NB4 (cell line): ENCODE measurements at regions not wholly inside any gene's neighbourhood (a gene's known extent, or its start where the extent isn't known, plus 50 kb on each side); places are given as distances from the start of the nearest gene placed in this dataset.
A peak's percentile ranks its signal among the peaks of the same experiment; 100 is the strongest.
"Not testable (repeated sequence)": the region's sequence is repeated elsewhere in the genome, so short reads cannot be mapped to it uniquely, and the experiment has no call there.

ENCODE experiments used
- DNase-seq: peaks from one replicate; pipeline ENCODE4 v3.0.0; 2010; ENCODE audit warnings: low read depth
- H3K4me3 ChIP-seq: one replicate; pipeline ENCODE4 v1.5.1; 2011; ENCODE audit warnings: mild to moderate bottlenecking, low read depth, low read length, moderate library complexity
- CTCF ChIP-seq: IDR thresholded peaks from one replicate; pipeline ENCODE4 v1.5.1; 2012; ENCODE audit warnings: low read depth, low read length
- MAX ChIP-seq: IDR thresholded peaks from 2 replicates; pipeline ENCODE4 v1.6.1; 2011; ENCODE audit warnings: low read depth, low read length
- MYC ChIP-seq: IDR thresholded peaks from 2 replicates; pipeline ENCODE4 v1.6.1; 2011; ENCODE audit warnings: low read depth, low read length
- POLR2A ChIP-seq: IDR thresholded peaks from 2 replicates; pipeline ENCODE4 v1.6.1; 2011; ENCODE audit warnings: mild to moderate bottlenecking; ENCODE audit not compliant: insufficient read length; ENCODE audit errors: extremely low read depth

GRCh38 chr5:18455521-18455920, 821.3 kb downstream of the TAF11L14 start:
- DNase-seq: no peak
- no peak for TF ChIP-seq CTCF
- no peak overlapping the region for H3K4me3 ChIP-seq

GRCh38 chr5:18457255-18457654, 823.0 kb downstream of the TAF11L14 start:
- no peak for DNase-seq
- H3K4me3 ChIP-seq: no peak overlapping the region
- no peak for TF ChIP-seq POLR2A
- no peak for TF ChIP-seq MAX
- no peak for TF ChIP-seq CTCF
- TF ChIP-seq MYC: no peak

DNA sequence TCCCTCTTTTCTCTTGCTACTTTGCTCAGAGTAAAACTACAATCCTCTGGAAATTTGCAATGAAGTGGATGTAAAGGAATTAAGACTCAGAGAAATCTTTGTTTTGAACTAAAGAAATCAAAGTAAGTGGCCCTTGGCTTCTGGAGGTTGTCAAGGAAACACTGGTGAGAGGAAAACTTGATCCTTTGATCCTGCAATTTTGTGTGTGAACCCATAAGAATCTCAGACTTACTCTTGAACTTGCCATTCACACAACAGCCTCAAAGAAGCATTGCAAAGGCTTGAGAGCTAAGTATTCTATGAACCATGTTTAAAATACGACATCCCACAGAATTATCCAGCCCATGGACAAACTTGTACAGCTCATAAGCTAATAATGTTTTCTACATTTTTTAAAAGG, 827.5 kb downstream of the TAF11L14 start:
- no peak overlapping the region for H3K4me3 ChIP-seq
- no peak for DNase-seq
- TF ChIP-seq MAX (no peak), MYC (no peak), CTCF (no peak)

- peak; percentile 72 for TF ChIP-seq CTCF
- TF ChIP-seq POLR2A: no peak
- no peak for TF ChIP-seq MAX
- no peak for TF ChIP-seq MYC
- peak; percentile 74 for DNase-seq
- H3K4me3 ChIP-seq: no peak overlapping the region
Measured at GRCh38 chr5:18465833-18466681, 831.8 kb downstream of the TAF11L14 start.

DNA sequence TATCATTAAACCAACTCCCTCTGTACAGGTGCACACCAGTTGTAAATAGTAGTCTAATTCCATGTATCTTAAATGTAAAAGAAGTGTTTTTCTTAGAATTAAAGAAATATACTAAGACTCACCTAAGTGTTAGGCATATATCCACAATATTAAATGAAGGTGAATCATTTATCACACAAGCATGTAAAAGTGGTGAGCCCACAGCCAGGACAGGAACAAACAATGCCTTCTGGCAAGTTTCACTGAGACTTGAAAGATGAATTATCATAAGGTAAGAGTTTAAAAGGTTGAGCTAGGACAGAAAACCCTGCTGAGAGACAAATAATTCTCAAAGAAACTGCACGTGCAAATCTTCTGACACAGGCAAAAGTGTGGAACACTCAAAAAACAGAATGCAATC, 832.5 kb downstream of the TAF11L14 start:
- H3K4me3 ChIP-seq: no peak overlapping the region
- DNase-seq: no peak
- TF ChIP-seq MAX (no peak), CTCF (no peak), MYC (no peak), POLR2A (no peak)

DNA sequence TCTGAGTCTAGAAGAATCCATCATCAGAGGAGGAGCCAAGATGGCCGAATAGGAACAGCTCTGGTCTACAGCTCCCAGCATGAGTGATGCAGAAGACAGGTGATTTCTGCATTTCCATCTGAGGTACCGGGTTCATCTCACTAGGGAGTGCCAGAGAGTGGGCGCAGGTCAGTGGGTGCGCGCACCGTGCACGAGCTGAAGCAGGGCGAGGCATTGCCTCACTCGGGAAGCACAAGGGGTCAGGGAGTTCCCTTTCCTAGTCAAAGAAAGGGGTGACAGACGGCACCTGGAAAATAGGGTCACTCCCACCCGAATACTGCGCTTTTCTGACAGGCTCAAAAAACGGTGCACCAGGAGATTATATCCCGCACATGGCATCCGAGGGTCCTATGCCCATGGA, 837.5 kb downstream of the TAF11L14 start:
- not testable (repeated sequence) for DNase-seq, H3K4me3 ChIP-seq
